GM12878 (cell line): ENCODE measurements at regions not wholly inside any gene's neighbourhood (a gene's known extent, or its start where the extent isn't known, plus 50 kb on each side); places are given as distances from the start of the nearest gene placed in this dataset.
"Not testable (repeated sequence)": the region's sequence is repeated elsewhere in the genome, so short reads cannot be mapped to it uniquely, and the experiment has no call there.

ENCODE experiments used
- ATAC-seq: fragments of 200-7000 bp; cut with Tn5 transposase; 3 replicates; pipeline ENCODE4 v1.9.1; 2020; ENCODE audit warnings: mild to moderate bottlenecking, moderate library complexity
- BruUV-seq: library from RNA; stranded (reverse); fragments of 400-500 nt; replicated peaks from 2 replicates; lab custom pipeline; 2021; lab: Mats Ljungman, UMichigan
- CTCF ChIA-PET: fragments of 300-600 bp; sonication (Branson Sonifier 250); formaldehyde crosslinking; extraction: SDS; loops from one replicate; lab custom pipeline; 2021; ENCODE audit warnings: inconsistent platforms; lab: Yijun Ruan, JAX
- POLR2A ChIA-PET: fragments of 350-600 bp; formaldehyde crosslinking; extraction: SDS; loops from one replicate; lab custom pipeline; 2021; ENCODE audit warnings: inconsistent platforms; lab: Charles Lee
- RAD21 ChIA-PET: fragments of 300-600 bp; sonication (Branson Sonifier 250); formaldehyde crosslinking; loops from one replicate; lab custom pipeline; 2023; ENCODE audit warnings: antibody characterized with exemption; ENCODE audit not compliant: unreplicated experiment; lab: Charles Lee
- SMC1A ChIA-PET: fragments of 300-600 bp; sonication (Branson Sonifier 250); formaldehyde crosslinking; loops from one replicate; lab custom pipeline; 2023; ENCODE audit not compliant: unreplicated experiment, uncharacterized antibody; lab: Charles Lee
- DNase-seq: peaks from one replicate; pipeline ENCODE4 v3.0.0-alpha.2; 2011; ENCODE audit warnings: low read depth, low spot score
- FAIRE-seq: peaks from 3 replicates; lab custom pipeline; 2011; peaks lifted over from hg19 to GRCh38; lab: Jason Lieb, UNC
- H2AFZ ChIP-seq: 2 replicates; pipeline ENCODE4 v1.6.0; 2011; ENCODE audit warnings: low read depth, low read length, control low read depth; ENCODE audit not compliant: control insufficient read depth
- H3K27ac ChIP-seq: 2 replicates; pipeline ENCODE4 v1.5.1; 2011; ENCODE audit warnings: control low read depth; ENCODE audit not compliant: control insufficient read depth, insufficient read depth
- H3K27me3 ChIP-seq, 2 experiments: replicated peaks in 1 of 2; 2 replicates each; pipeline versions ENCODE4 v1.6.0 to v1.6.1; 2011; ENCODE audit warnings: low read length in 1 of 2; ENCODE audit not compliant: control insufficient read depth in 2 of 2, insufficient read depth in 2 of 2
- H3K36me3 ChIP-seq, 2 experiments: 2 replicates each; pipeline ENCODE4 v1.5.1; 2011; ENCODE audit warnings: low read length in 1 of 2; ENCODE audit not compliant: control insufficient read depth in 2 of 2, insufficient read depth in 2 of 2
- H3K4me1 ChIP-seq: 2 replicates; pipeline ENCODE4 v1.6.1; 2011; ENCODE audit warnings: mild to moderate bottlenecking, low read length, moderate library complexity, mixed read lengths; ENCODE audit not compliant: control insufficient read depth, insufficient read depth
- H3K4me2 ChIP-seq: 2 replicates; pipeline ENCODE4 v1.6.0; 2011; ENCODE audit warnings: control low read depth; ENCODE audit not compliant: control insufficient read depth, insufficient read depth
- H3K4me3 ChIP-seq: fragments of 200-600 bp; sonication (generic); 2 replicates; pipeline ENCODE4 v1.5.1; 2016
- H3K79me2 ChIP-seq: 2 replicates; pipeline ENCODE4 v1.6.0; 2011; ENCODE audit warnings: low read length; ENCODE audit not compliant: control insufficient read depth, insufficient read depth
- H3K9ac ChIP-seq: 2 replicates; pipeline ENCODE4 v1.8.0; 2011; ENCODE audit warnings: low read length, control low read depth, mixed read lengths; ENCODE audit not compliant: control insufficient read depth, insufficient read depth
- H3K9me3 ChIP-seq: replicated peaks from 3 replicates; pipeline ENCODE4 v1.5.1; 2011; ENCODE audit warnings: mild to moderate bottlenecking, low read length; ENCODE audit not compliant: control insufficient read depth, insufficient read depth
- H4K20me1 ChIP-seq: 2 replicates; pipeline ENCODE4 v1.6.0; 2011; ENCODE audit not compliant: control insufficient read depth, insufficient read depth
- KDM1A ChIP-seq: fragments of 200-600 bp; sonication (generic); IDR thresholded peaks from 2 replicates; pipeline ENCODE4 v1.6.1; 2016; ENCODE audit warnings: borderline replicate concordance
- SPI1 ChIP-seq: IDR thresholded peaks from 2 replicates; pipeline ENCODE4 v1.6.1; 2011; ENCODE audit warnings: low read depth, mild to moderate bottlenecking, low read length, moderate library complexity, borderline replicate concordance; ENCODE audit not compliant: insufficient read depth
- SREBF2 ChIP-seq: IDR thresholded peaks from 2 replicates; pipeline ENCODE4 v1.6.1; 2012; ENCODE audit warnings: mild to moderate bottlenecking, low read length
- WGBS: methylation state at CpG from one replicate; pipeline ENCODE4 v1.1.6; 2016; ENCODE audit warnings: low lambda C conversion rate; ENCODE audit not compliant: insufficient replicate concordance, insufficient coverage; ENCODE audit errors: missing lambda C conversion rate; 5-methylcytosine and 5-hydroxymethylcytosine counted together
- in situ Hi-C: fragments of 300-500 bp; cut with MboI; formaldehyde crosslinking; loops from 9 replicates; pipeline ENCODE4 v1.14.3; 2018; ENCODE audit warnings: mixed read lengths
- intact Hi-C: fragments of 100-400 bp; cut with micrococcal nuclease; formaldehyde crosslinking; loops from one replicate; pipeline ENCODE4 v1.14.2; 2022; ENCODE audit not compliant: unreplicated experiment

DNA sequence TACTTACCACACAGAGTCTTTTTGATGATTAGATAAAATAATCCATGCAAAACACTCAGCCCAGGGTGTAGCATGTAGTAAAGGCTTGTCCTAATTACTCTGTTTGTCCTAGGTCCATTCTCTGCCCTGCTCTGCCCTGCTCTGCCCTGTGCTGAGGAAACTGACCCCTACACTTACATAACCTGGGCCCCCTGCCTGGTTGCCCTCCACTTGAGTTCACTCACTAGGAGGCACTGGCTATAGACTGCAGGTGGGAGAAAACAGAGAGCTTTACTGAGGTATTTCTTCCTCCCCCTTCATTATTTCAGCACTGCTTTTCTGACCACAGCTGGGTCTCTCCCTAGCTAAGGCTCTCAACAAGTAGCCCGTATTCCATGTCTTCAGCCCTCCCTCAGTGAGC, 70.9 kb upstream of the TBX18 start:
- SMC1A ChIA-PET, result interaction anchor here (0.5 to 1.3 kb wide), 3 partner anchors 9 to 1075 kb away, joined by 3 to 5 read pairs (median 3); no protein-coding TSS in a partner anchor
- no peak overlapping the region for H3K4me2 ChIP-seq
- ATAC-seq (no peak), DNase-seq (no peak), FAIRE-seq (no peak)
- H2AFZ ChIP-seq, result no peak overlapping the region
- no peak for TF ChIP-seq KDM1A
- TF ChIP-seq SPI1, result no peak
- no peak for TF ChIP-seq SREBF2
- H3K27me3 ChIP-seq, result no peaks in the 10 kb centered on the region
- 0% methylated on average over 1 of the region's 1 CpG for WGBS
- POLR2A ChIA-PET, result no interaction called here
- no peaks in the 10 kb centered on the region for H4K20me1 ChIP-seq
- H3K4me1 ChIP-seq, result no peaks in the 10 kb centered on the region; the same call in 1 of the 2 replicates
- H3K36me3 ChIP-seq, result no peaks in the 10 kb centered on the region
- no peaks in the 10 kb centered on the region; the same call in 2 of the 3 replicates for H3K9me3 ChIP-seq
- intact Hi-C loops (no loop called here), in situ Hi-C loops (no loop called here)
- CTCF ChIA-PET, result no interaction called here
- RAD21 ChIA-PET, result interaction anchor here (0.5 kb wide), 1 partner anchor 409 kb away, joined by 3 read pairs; no protein-coding TSS in a partner anchor
- no peak overlapping the region for H3K4me3 ChIP-seq
- H3K9ac ChIP-seq, result no peak overlapping the region
- no peaks in the 10 kb centered on the region for H3K79me2 ChIP-seq
- no peak overlapping the region for H3K27ac ChIP-seq
- BruUV-seq, result no TSS peak

DNA sequence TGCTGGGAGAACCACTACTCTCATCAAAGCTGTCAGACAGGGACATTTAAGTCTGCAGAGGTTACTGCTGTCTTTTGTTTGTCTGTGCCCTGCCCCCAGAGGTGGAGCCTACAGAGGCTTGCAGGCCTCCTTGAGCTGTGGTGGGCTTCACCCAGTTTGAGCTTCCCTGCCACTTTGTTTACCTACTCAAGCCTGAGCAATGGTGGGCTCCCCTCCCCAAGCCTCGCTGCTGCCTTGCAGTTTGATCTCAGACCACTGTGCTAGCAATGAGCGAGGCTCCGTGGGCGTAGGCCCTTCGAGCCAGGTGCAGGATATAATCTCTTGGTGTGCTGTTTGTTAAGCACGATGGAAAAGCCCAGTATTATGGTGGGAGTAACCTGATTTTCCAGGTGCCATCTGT, 67.5 kb upstream of the TBX18 start:
- RAD21 ChIA-PET, H3K36me3 ChIP-seq, CTCF ChIA-PET, in situ Hi-C loops, SMC1A ChIA-PET, H3K27ac ChIP-seq, H3K79me2 ChIP-seq, POLR2A ChIA-PET, H3K4me3 ChIP-seq, FAIRE-seq, H3K27me3 ChIP-seq, H3K4me1 ChIP-seq, H2AFZ ChIP-seq, H4K20me1 ChIP-seq, ATAC-seq, DNase-seq, H3K9ac ChIP-seq, H3K4me2 ChIP-seq, H3K9me3 ChIP-seq, BruUV-seq, intact Hi-C loops: not testable (repeated sequence)
- WGBS, result 2% methylated on average over 6 of the region's 6 CpGs
